KMS-11 (cell line): ENCODE measurements at regions not wholly inside any gene's neighbourhood (a gene's known extent, or its start where the extent isn't known, plus 50 kb on each side); places are given as distances from the start of the nearest gene placed in this dataset.

Experiments used
- H2AFZ ChIP-seq: fragments of 200-600 bp; sonication (generic); 2 replicates; pipeline ENCODE4 v1.6.1; 2016; ENCODE audit warnings: antibody characterized with exemption, mixed run types, low read depth
- H3K27ac ChIP-seq: fragments of 200-600 bp; sonication (generic); 2 replicates; pipeline ENCODE4 v1.6.1; 2016; ENCODE audit warnings: mild to moderate bottlenecking, mixed run types
- H3K27me3 ChIP-seq: fragments of 200-600 bp; sonication (generic); 2 replicates; pipeline ENCODE4 v1.6.1; 2017; ENCODE audit warnings: mild to moderate bottlenecking, low read depth, mixed run types, moderate library complexity; ENCODE audit not compliant: insufficient read depth
- H3K36me3 ChIP-seq: fragments of 200-600 bp; sonication (generic); 2 replicates; pipeline ENCODE4 v1.6.1; 2017; ENCODE audit warnings: mild to moderate bottlenecking, mixed run types; ENCODE audit not compliant: insufficient read depth
- H3K4me1 ChIP-seq: fragments of 200-600 bp; sonication (generic); 2 replicates; pipeline ENCODE4 v1.6.1; 2016; ENCODE audit warnings: mild to moderate bottlenecking, low read depth, mixed run types; ENCODE audit not compliant: poor library complexity, severe bottlenecking
- H3K4me2 ChIP-seq: fragments of 200-600 bp; sonication (generic); 2 replicates; pipeline ENCODE4 v1.7.0; 2016; ENCODE audit warnings: mild to moderate bottlenecking, mixed run types
- H3K4me3 ChIP-seq: fragments of 200-600 bp; sonication (generic); IDR thresholded peaks from 2 replicates; pipeline ENCODE4 v1.6.1; 2017; ENCODE audit warnings: low read depth, low read length, mixed read lengths; ENCODE audit not compliant: insufficient read depth
- H3K79me2 ChIP-seq: fragments of 200-600 bp; sonication (generic); 2 replicates; pipeline ENCODE4 v1.6.1; 2016; ENCODE audit warnings: low read depth, mixed run types; ENCODE audit not compliant: insufficient read depth
- H3K9ac ChIP-seq: fragments of 200-600 bp; sonication (generic); 2 replicates; pipeline ENCODE4 v1.6.1; 2016; ENCODE audit warnings: mild to moderate bottlenecking, mixed run types
- H4K20me1 ChIP-seq: fragments of 200-600 bp; sonication (generic); 2 replicates; pipeline ENCODE4 v1.6.1; 2016; ENCODE audit warnings: mild to moderate bottlenecking, mixed run types; ENCODE audit not compliant: insufficient read depth
- CTCF ChIP-seq: fragments of 200-600 bp; sonication (generic); conservative IDR thresholded peaks from 2 replicates; pipeline ENCODE4 v1.6.1; 2017; ENCODE audit warnings: low read depth, mild to moderate bottlenecking, antibody characterized with exemption, low read length, moderate library complexity, mixed read lengths

DNA sequence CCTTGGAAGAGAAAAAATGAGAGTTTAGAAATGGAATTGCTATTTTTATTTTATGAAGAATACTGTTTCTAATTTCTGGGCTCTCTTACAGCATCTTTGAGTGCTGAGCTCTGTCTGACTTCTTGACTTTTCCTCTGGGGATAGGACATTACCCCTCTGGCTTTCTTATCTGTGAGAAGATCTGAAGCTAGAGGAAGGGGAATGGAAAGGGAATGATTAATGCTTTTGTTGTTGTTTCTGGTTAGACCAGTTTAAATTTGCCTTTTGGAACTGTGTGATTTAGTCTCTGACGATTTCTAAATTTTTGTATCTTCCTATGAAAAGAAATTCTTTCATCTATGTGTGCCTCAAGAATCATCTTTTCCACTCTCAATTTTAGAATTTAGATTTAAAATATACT is 811.4 kb downstream of the REEP3 start:
- TF ChIP-seq CTCF: no peak
- H3K4me2 ChIP-seq: no peak overlapping the region

DNA sequence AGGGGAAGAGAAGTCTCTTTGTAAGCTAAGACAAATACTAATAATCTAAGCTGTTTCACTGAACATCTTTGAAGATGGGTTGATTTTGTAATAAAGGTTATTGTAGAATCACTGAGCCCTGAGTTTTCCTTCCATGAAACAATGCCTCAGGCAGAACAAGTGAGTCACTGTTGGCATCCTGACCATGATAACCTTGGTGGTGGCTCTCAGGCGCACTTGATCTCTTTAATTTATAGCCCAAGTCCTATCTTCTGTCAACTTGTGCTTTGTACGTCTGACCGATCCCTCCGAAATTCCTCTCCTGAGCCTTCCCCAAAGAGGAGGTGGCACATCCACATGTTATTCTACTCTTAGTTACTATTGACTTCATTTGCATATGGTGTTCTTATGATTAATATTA is 812.9 kb downstream of the REEP3 start:
- H4K20me1 ChIP-seq: no peaks in the 10 kb centered on the region
- no peaks in the 10 kb centered on the region for H3K27me3 ChIP-seq
- H3K9ac ChIP-seq: no peak overlapping the region
- no peaks in the 10 kb centered on the region for H3K36me3 ChIP-seq
- no peak overlapping the region for H2AFZ ChIP-seq
- H3K4me2 ChIP-seq: no peak overlapping the region
- no peak overlapping the region for H3K4me3 ChIP-seq
- TF ChIP-seq CTCF: no peak
- H3K79me2 ChIP-seq: no peaks in the 10 kb centered on the region
- H3K27ac ChIP-seq: no peak overlapping the region
- no peaks in the 10 kb centered on the region for H3K4me1 ChIP-seq

More for the DNA sequence above, 811.4 kb downstream of the REEP3 start:
- H4K20me1 ChIP-seq: no peaks in the 10 kb centered on the region
- no peaks in the 10 kb centered on the region for H3K4me1 ChIP-seq
- no peaks in the 10 kb centered on the region for H3K27me3 ChIP-seq
- H3K4me3 ChIP-seq: no peak overlapping the region
- H3K36me3 ChIP-seq: no peaks in the 10 kb centered on the region
- no peak overlapping the region for H3K9ac ChIP-seq
- H3K79me2 ChIP-seq: no peaks in the 10 kb centered on the region
- H2AFZ ChIP-seq: no peak overlapping the region
- H3K27ac ChIP-seq: no peak overlapping the region

- Histone ChIP-seq H3K36me3 (no peaks in the 10 kb centered on the region), H3K9ac (no peak overlapping the region), H3K4me1 (no peaks in the 10 kb centered on the region), H3K4me3 (no peak overlapping the region), H3K79me2 (no peaks in the 10 kb centered on the region), H3K27ac (no peak overlapping the region), H3K27me3 (no peaks in the 10 kb centered on the region), H3K4me2 (no peak overlapping the region), H2AFZ (no peak overlapping the region), H4K20me1 (no peaks in the 10 kb centered on the region)
- no peak for TF ChIP-seq CTCF
These were observed 823.0 kb downstream of the REEP3 start for GRCh38 chr10:64344211-64344610.

- Histone ChIP-seq H3K27me3 (no peaks in the 10 kb centered on the region), H3K4me1 (no peaks in the 10 kb centered on the region), H3K9ac (no peak overlapping the region), H3K36me3 (no peaks in the 10 kb centered on the region), H3K4me2 (no peak overlapping the region), H3K79me2 (no peaks in the 10 kb centered on the region), H4K20me1 (no peaks in the 10 kb centered on the region), H2AFZ (no peak overlapping the region), H3K4me3 (no peak overlapping the region), H3K27ac (no peak overlapping the region)
- no peak for TF ChIP-seq CTCF
These were observed 824.7 kb downstream of the REEP3 start for GRCh38 chr10:64345856-64346255.
